Mesothelial cell of epicardium (in vitro differentiated cells): ENCODE measurements at regions not wholly inside any gene's neighbourhood (a gene's known extent, or its start where the extent isn't known, plus 50 kb on each side); places are given as distances from the start of the nearest gene placed in this dataset.

ENCODE experiments used
- DNase-seq, 2 experiments: peaks; one replicate each; pipeline ENCODE4 v3.0.0; 2021; ENCODE audit warnings: low spot score in 2 of 2; ENCODE audit not compliant: unreplicated experiment in 2 of 2
- H3K27ac Mint-ChIP-seq: 2 replicates; pipeline ENCODE4 v1.8.0; 2021; ENCODE audit warnings: mixed read lengths
- H3K27me3 Mint-ChIP-seq: 2 replicates; pipeline ENCODE4 v1.8.0; 2021; ENCODE audit warnings: low read depth, mixed read lengths
- H3K36me3 Mint-ChIP-seq: 2 replicates; pipeline ENCODE4 v1.8.0; 2021; ENCODE audit warnings: mixed read lengths
- H3K4me1 Mint-ChIP-seq: 2 replicates; pipeline ENCODE4 v1.8.0; 2021; ENCODE audit warnings: mixed read lengths
- H3K4me3 Mint-ChIP-seq: 2 replicates; pipeline ENCODE4 v1.8.0; 2021; ENCODE audit warnings: mild to moderate bottlenecking, moderate library complexity, mixed read lengths
- H3K9me3 Mint-ChIP-seq: 2 replicates; pipeline ENCODE4 v1.8.0; 2021; ENCODE audit warnings: mixed read lengths
- TF ChIP-seq, protein P1 (sequence below): fragments of 200-600 bp; sonication (generic); IDR thresholded peaks from one replicate; pipeline ENCODE4 v1.5.0; 2021; ENCODE audit warnings: antibody characterized with exemption; ENCODE audit not compliant: unreplicated experiment

DNA sequence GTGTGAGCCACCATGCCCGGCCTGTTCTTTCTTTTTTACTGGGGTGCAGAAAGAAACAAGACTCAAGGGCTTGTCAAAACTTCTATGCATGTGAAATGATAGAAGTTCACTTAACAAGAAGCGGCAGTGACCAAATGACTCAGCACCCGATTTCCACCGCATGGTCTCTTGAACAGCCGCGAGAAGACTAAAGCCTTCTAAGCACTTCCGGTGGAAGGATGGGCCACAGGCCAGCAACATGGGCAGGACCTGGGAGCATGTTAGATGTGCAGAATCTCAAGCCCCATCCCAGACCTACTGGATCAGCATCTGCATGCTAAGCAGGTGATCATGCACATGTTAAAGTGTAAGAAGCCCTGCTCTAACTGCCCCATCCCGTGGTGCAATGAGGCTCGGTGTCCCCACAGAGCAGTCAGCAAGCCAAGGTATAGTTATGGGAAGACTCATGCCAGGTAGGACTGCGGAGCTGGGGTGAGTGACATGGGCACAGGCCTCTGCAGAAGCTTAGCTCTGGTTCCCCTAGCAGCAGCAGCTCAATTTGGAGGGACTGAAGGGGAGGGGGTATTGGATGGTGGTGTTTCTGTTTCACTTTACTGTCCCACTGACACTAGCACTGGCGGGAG is 88.5 kb upstream of the HNF1B start:
- H3K36me3 Mint-ChIP-seq = no peaks in the 10 kb centered on the region
- peaks cover 9% of the 10 kb centered on the region for H3K27me3 Mint-ChIP-seq
- H3K27ac Mint-ChIP-seq = no peak overlapping the region
- no peak for DNase-seq
- peaks cover 13% of the 10 kb centered on the region for H3K4me1 Mint-ChIP-seq
- TF ChIP-seq, protein P1, sequence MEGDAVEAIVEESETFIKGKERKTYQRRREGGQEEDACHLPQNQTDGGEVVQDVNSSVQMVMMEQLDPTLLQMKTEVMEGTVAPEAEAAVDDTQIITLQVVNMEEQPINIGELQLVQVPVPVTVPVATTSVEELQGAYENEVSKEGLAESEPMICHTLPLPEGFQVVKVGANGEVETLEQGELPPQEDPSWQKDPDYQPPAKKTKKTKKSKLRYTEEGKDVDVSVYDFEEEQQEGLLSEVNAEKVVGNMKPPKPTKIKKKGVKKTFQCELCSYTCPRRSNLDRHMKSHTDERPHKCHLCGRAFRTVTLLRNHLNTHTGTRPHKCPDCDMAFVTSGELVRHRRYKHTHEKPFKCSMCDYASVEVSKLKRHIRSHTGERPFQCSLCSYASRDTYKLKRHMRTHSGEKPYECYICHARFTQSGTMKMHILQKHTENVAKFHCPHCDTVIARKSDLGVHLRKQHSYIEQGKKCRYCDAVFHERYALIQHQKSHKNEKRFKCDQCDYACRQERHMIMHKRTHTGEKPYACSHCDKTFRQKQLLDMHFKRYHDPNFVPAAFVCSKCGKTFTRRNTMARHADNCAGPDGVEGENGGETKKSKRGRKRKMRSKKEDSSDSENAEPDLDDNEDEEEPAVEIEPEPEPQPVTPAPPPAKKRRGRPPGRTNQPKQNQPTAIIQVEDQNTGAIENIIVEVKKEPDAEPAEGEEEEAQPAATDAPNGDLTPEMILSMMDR = no peak
- no peak overlapping the region for H3K4me3 Mint-ChIP-seq
- H3K9me3 Mint-ChIP-seq = no peaks in the 10 kb centered on the region

DNA sequence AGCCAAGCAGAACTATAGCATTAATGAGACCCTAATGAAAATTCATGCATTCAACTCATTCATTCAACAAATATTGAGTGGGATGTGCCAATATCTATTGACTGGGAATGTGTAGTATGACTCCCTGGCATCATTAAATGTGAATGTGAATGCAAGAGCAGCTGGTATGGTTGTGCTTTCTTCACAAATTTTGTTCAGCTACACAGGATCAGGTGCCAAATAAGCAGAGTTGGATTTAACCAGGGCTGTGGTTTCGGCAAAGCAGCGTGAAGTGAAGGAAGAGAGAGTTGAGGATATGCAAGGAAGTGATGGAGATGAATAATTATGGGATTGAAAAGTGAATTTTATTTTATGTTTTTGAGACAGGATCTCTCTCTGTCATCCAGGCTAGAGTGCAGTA is 87.1 kb upstream of the HNF1B start:
- TF ChIP-seq, protein P1 = no peak

GRCh38 chr17:37831492-37831891 is 86.6 kb upstream of the HNF1B start:
- no peaks in the 10 kb centered on the region for H3K36me3 Mint-ChIP-seq
- no peak overlapping the region for H3K27ac Mint-ChIP-seq
- TF ChIP-seq, protein P1 = no peak
- H3K9me3 Mint-ChIP-seq = no peaks in the 10 kb centered on the region
- DNase-seq = no peak
- no peak overlapping the region for H3K4me3 Mint-ChIP-seq
- peaks cover 24% of the 10 kb centered on the region for H3K4me1 Mint-ChIP-seq
- H3K27me3 Mint-ChIP-seq = peaks cover 8% of the 10 kb centered on the region

More for the DNA sequence above, 87.1 kb upstream of the HNF1B start:
- no peak overlapping the region for H3K27ac Mint-ChIP-seq
- H3K4me3 Mint-ChIP-seq = no peak overlapping the region
- H3K27me3 Mint-ChIP-seq = peaks cover 8% of the 10 kb centered on the region
- H3K4me1 Mint-ChIP-seq = peaks cover 19% of the 10 kb centered on the region
- DNase-seq = no peak
- no peaks in the 10 kb centered on the region for H3K9me3 Mint-ChIP-seq
- H3K36me3 Mint-ChIP-seq = no peaks in the 10 kb centered on the region

DNA sequence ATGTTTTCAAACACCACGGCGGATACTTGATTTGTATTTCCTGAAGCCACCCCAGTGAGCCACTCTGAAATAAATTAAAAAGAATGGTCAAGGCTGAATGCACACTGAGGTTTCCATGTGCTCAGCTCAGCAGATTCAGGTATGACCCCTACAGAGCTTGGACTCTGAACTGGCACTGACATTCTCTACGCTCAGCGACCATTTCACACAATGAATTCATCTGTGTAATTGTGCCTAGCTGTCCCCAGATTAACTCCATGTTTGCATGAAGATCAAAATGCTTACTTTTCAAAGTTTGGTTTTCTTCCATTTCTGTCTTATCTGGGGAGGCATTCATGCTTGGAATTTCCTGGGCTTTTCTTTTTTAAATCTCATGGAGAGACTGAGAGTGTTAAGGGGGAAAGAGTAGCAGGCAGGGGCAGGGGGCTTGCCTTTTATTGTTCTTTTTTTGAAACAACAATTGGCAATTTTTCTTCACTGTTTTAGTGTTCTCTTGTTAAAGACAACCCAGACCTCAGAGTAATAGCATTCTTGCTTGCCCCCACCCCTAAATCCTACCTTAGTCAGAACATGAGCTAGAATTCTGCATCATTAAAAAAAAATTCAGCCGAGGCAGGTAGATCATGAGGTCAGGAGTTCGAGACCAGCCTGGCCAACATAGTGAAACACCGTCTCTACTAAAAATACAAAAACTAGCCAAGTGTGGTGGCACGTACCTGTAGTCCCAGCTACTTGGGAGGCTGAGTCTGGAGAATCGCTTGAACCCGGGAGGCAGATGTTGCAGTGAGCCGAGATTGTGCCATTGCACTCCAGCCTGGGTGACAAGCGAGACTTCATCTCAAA is 85.5 kb upstream of the HNF1B start:
- peaks cover 22% of the 10 kb centered on the region for H3K4me1 Mint-ChIP-seq
- no peak for DNase-seq
- H3K4me3 Mint-ChIP-seq = no peak overlapping the region
- TF ChIP-seq, protein P1 = no peak
- no peaks in the 10 kb centered on the region for H3K9me3 Mint-ChIP-seq
- H3K27me3 Mint-ChIP-seq = peaks cover 4% of the 10 kb centered on the region
- no peaks in the 10 kb centered on the region for H3K36me3 Mint-ChIP-seq
- no peak overlapping the region for H3K27ac Mint-ChIP-seq

DNA sequence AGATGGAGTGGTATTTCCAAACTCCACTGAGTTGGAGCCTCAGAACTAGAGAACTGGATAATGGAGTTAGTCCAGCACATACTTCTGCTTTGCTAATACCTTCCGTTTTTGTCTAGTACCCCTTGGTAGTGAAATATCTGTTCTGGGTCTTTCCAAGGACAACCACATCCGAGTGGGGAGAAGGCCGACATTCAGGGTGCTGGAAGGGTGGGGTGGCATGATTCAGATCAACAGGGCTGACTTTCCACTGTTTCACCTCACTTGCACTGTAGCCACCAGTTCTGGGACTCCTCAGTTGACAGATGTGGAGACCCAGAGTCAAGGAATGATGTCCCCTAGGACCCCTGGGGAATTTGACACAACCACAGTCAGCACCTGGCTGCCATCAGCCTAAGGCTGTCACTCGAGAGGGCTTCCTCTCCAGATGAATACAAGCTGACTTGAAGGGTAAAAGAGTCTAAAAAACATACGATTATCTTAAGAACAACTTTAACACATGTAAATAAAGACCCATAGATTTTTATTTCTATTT is 84.8 kb upstream of the HNF1B start:
- Mint-ChIP-seq H3K36me3 (no peaks in the 10 kb centered on the region), H3K4me1 (peaks cover 29% of the 10 kb centered on the region), H3K4me3 (no peak overlapping the region), H3K9me3 (no peaks in the 10 kb centered on the region), H3K27ac (no peak overlapping the region), H3K27me3 (peaks cover 2% of the 10 kb centered on the region)
- DNase-seq = no peak
- TF ChIP-seq, protein P1 = no peak
